HFFc6 (cell line): ENCODE measurements at regions not wholly inside any gene's neighbourhood (a gene's known extent, or its start where the extent isn't known, plus 50 kb on each side); places are given as distances from the start of the nearest gene placed in this dataset.

ENCODE experiments used
- DNase-seq: peaks from one replicate; pipeline ENCODE4 v3.0.0-alpha.2; 2018
- H3K27ac Mint-ChIP-seq: 2 replicates; pipeline ENCODE4 v1.8.0; 2020; ENCODE audit warnings: mild to moderate bottlenecking, mixed read lengths
- H3K27me3 Mint-ChIP-seq: 2 replicates; pipeline ENCODE4 v1.8.0; 2021; ENCODE audit warnings: mild to moderate bottlenecking, moderate library complexity, mixed read lengths; ENCODE audit not compliant: insufficient read depth
- H3K36me3 Mint-ChIP-seq: 2 replicates; pipeline ENCODE4 v1.8.0; 2021; ENCODE audit warnings: low read depth, mixed read lengths
- H3K4me1 Mint-ChIP-seq: 2 replicates; pipeline ENCODE4 v1.8.0; 2020; ENCODE audit warnings: low read depth, mixed read lengths
- H3K4me3 Mint-ChIP-seq: 2 replicates; pipeline ENCODE4 v1.8.0; 2020; ENCODE audit warnings: mild to moderate bottlenecking, moderate library complexity, mixed read lengths
- H3K9me3 Mint-ChIP-seq: 2 replicates; pipeline ENCODE4 v1.8.0; 2020; ENCODE audit warnings: mild to moderate bottlenecking, mixed read lengths
- TF ChIP-seq, protein P1 (sequence below): fragments of 200-600 bp; sonication (generic); IDR thresholded peaks from 2 replicates; pipeline ENCODE4 v1.5.0; 2021; ENCODE audit warnings: antibody characterized with exemption, mild to moderate bottlenecking

DNA sequence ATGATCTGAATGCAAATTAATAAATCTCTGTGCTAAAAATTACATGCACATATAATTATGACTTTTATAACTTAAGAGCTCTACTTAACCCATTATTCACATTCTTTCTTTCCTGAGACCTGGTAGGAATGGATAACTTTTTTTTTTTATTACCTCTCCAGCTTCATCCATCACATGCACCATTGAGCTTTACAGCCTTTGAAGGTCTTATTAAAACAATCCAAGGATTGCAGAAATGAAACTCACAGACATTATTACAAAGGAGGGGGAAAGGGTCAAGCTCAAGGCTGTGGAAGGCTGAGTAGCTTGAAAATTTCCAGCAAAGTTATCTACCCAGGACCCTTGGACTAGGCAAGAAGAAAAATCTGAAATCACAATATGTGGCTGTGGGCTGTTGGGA lies 202.5 kb upstream of the GRIP1 start:
- no peak for DNase-seq
- Mint-ChIP-seq H3K9me3 (peaks cover 13% of the 10 kb centered on the region), H3K27me3 (no peaks in the 10 kb centered on the region), H3K4me1 (no peaks in the 10 kb centered on the region), H3K27ac (no peak overlapping the region), H3K4me3 (no peak overlapping the region), H3K36me3 (no peaks in the 10 kb centered on the region)
- TF ChIP-seq, protein P1, sequence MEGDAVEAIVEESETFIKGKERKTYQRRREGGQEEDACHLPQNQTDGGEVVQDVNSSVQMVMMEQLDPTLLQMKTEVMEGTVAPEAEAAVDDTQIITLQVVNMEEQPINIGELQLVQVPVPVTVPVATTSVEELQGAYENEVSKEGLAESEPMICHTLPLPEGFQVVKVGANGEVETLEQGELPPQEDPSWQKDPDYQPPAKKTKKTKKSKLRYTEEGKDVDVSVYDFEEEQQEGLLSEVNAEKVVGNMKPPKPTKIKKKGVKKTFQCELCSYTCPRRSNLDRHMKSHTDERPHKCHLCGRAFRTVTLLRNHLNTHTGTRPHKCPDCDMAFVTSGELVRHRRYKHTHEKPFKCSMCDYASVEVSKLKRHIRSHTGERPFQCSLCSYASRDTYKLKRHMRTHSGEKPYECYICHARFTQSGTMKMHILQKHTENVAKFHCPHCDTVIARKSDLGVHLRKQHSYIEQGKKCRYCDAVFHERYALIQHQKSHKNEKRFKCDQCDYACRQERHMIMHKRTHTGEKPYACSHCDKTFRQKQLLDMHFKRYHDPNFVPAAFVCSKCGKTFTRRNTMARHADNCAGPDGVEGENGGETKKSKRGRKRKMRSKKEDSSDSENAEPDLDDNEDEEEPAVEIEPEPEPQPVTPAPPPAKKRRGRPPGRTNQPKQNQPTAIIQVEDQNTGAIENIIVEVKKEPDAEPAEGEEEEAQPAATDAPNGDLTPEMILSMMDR = no peak

DNA sequence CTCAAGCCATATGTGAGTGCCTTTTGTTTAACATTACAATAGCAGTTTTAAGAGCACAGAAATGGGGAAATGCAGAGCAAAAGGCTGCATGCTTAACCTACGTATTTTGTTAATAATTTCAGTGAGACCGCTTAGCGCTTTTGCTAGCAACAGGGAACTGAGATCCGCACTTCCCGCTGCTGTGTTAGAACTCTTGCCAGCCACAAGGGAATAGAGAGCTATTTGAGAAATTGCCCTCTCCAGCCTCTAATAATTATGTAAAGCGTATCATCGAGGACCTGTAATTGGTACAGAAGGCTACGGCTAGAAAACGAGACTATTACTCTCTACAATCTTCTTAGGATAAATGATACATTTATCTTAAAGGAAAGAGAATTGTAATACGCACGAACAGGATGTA lies 205.2 kb upstream of the GRIP1 start:
- Mint-ChIP-seq H3K4me3 (no peak overlapping the region), H3K27me3 (no peaks in the 10 kb centered on the region), H3K4me1 (no peaks in the 10 kb centered on the region), H3K27ac (no peak overlapping the region), H3K36me3 (no peaks in the 10 kb centered on the region), H3K9me3 (peaks cover 8% of the 10 kb centered on the region)
- TF ChIP-seq, protein P1 = no peak
- no peak for DNase-seq

DNA sequence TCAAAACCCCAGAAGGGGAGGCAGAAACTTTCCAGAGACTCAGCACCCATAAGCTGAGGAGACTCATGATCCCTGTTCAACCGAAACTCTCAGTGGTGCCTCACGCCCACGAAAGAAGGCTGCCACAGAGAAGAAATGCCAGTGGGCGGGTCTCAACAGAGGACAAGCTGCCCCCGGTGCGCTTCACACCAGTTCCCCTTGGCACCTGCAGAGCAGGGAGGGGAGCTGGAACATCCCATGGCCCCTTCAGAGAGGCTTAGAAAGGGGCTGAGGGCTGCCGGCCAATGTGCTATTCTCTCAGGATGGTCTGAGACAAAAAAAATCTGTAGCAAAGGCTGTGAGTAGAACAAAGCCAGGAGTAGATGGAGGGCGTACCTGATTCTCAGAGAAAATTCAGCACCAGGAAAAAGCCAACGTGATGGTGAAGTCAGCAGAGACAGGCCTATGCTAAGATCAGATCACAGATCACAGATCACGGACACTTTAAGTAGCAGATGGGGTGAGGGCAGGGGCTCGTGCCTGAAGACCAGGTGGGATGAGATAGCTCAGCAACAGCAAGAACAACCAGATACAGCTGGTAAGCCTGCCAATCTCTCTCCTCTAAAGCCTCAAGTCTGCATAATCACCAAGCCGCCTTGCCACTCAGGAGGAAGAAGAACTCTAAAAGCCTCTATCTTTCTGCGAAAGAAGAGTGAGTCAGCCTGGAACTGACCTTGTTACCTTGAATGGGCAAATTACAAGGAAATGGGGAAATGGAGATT lies 206.4 kb upstream of the GRIP1 start:
- Mint-ChIP-seq H3K4me3 (no peak overlapping the region), H3K4me1 (no peaks in the 10 kb centered on the region), H3K27me3 (no peaks in the 10 kb centered on the region), H3K9me3 (peaks cover 8% of the 10 kb centered on the region), H3K36me3 (no peaks in the 10 kb centered on the region), H3K27ac (no peak overlapping the region)
- DNase-seq = no peak
- TF ChIP-seq, protein P1 = no peak

DNA sequence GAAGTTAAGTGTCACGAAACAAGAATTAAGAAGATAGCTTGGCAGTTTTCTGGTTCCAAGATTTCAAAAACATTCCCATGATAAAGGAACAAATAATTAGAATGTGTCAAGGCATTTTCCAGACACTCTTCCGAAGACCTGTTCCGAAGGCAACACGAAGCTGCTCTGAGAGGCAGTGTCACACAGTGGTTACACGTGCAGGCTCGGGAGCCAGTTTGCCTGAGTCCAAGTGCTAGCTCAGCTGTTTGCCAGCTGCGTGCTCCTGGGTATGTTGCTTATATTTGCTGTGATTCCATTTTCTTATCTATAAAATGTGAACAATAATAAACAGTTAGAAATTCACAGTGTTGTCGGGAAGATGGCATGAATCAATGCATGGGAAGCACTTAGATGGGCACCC lies 217.9 kb upstream of the GRIP1 start:
- no peak for DNase-seq
- H3K36me3 Mint-ChIP-seq = peaks cover 7% of the 10 kb centered on the region; the same call in 1 of the 2 replicates
- peaks cover 10% of the 10 kb centered on the region for H3K9me3 Mint-ChIP-seq
- H3K4me1 Mint-ChIP-seq = no peaks in the 10 kb centered on the region
- no peak overlapping the region for H3K4me3 Mint-ChIP-seq
- H3K27ac Mint-ChIP-seq = no peak overlapping the region
- peaks cover 2% of the 10 kb centered on the region; the same call in 1 of the 2 replicates for H3K27me3 Mint-ChIP-seq
- TF ChIP-seq, protein P1 = no peak

DNA sequence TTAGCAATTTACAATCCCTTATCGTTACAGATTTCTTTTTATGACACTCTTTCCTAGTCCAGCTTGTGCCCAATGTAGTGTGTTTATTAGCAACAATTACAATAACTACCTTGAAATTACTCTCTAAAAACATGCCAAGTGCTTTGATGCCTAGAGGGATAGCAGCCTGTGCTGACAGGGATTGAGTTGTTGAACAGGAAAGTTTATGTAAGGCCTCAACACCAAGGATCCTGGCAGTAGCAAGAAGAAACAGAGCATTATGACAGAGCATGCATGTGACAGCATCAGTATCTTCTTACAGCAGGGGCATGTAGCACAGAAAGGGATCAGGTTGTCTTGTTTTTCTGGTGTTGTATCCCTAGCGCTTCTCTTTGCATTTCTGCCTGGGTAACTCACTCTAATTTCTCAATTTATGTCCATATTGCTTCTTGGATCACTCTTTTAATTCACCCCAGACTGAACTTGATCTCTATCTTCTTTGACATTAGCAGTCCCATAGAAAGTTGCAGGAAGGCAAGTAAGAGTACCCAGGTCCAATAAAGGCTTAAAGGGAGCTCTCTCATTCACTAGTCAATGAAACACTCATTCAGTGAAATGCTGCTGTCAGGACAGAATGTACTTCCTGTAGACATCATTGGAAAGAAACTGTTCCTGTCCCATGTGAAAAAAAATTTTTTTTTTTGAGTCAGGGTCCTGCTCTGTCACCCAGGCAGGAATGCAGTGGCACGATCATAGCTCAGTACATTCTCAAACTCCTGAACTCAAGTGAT lies 220.0 kb upstream of the GRIP1 start:
- H3K4me3 Mint-ChIP-seq = no peak overlapping the region
- no peak overlapping the region for H3K27ac Mint-ChIP-seq
- H3K27me3 Mint-ChIP-seq = peaks cover 2% of the 10 kb centered on the region; the same call in 1 of the 2 replicates
- no peaks in the 10 kb centered on the region for H3K4me1 Mint-ChIP-seq
- peaks cover 5% of the 10 kb centered on the region; the same call in 1 of the 2 replicates for H3K36me3 Mint-ChIP-seq
- peaks cover 4% of the 10 kb centered on the region for H3K9me3 Mint-ChIP-seq
- no peak for DNase-seq
- TF ChIP-seq, protein P1 = no peak
